ENCODE measurements at regions not wholly inside any gene's neighbourhood (a gene's known extent, or its start where the extent isn't known, plus 50 kb on each side); places are given as distances from the start of the nearest gene placed in this dataset.
"Not testable (repeated sequence)": the region's sequence is repeated elsewhere in the genome, so short reads cannot be mapped to it uniquely, and the experiment has no call there.

- no peak for DNase-seq (ENCODE audit: low read depth, low spot score)
Measured at GRCh38 chr1:101185421-101185820, 51.4 kb upstream of the S1PR1 start.

GRCh38 chr1:101183388-101183699 lies 53.5 kb upstream of the S1PR1 start:
- no peak for DNase-seq (ENCODE audit: low read depth, low spot score)

GRCh38 chr1:101182627-101183387 lies 54.0 kb upstream of the S1PR1 start:
- DNase-seq (ENCODE audit: low read depth, low spot score), result no peak

- no peak for DNase-seq (ENCODE audit: low read depth, low spot score)
Measured at GRCh38 chr1:101181930-101182329, 54.9 kb upstream of the S1PR1 start.

- no peak for DNase-seq (ENCODE audit: low read depth, low spot score)
Measured at GRCh38 chr1:101178688-101179491, 57.9 kb upstream of the S1PR1 start.

- no peak for DNase-seq (ENCODE audit: low read depth, low spot score)
Measured at GRCh38 chr1:101178341-101178687, 58.5 kb upstream of the S1PR1 start.

GRCh38 chr1:101175886-101176285 lies 60.9 kb upstream of the S1PR1 start:
- DNase-seq (ENCODE audit: low read depth, low spot score), result no peak

- no peak for DNase-seq (ENCODE audit: low read depth, low spot score)
Measured at GRCh38 chr1:101175466-101175865, 61.4 kb upstream of the S1PR1 start.

GRCh38 chr1:101174722-101175121 lies 62.1 kb upstream of the S1PR1 start:
- DNase-seq (ENCODE audit: low read depth, low spot score), result no peak

- DNase-seq (ENCODE audit: low read depth, low spot score), result not testable (repeated sequence)
Measured at GRCh38 chr1:101174298-101174697, 62.5 kb upstream of the S1PR1 start.

- no peak for DNase-seq (ENCODE audit: low read depth, low spot score)
Measured at GRCh38 chr1:101170506-101171050, 66.2 kb upstream of the S1PR1 start.

- DNase-seq (ENCODE audit: low read depth, low spot score), result no peak
Measured at GRCh38 chr1:101167891-101168290, 68.9 kb upstream of the S1PR1 start.

- DNase-seq (ENCODE audit: low read depth, low spot score), result no peak
Measured at GRCh38 chr1:101166583-101167120, 70.2 kb upstream of the S1PR1 start.

- DNase-seq (ENCODE audit: low read depth, low spot score), result no peak
Measured at GRCh38 chr1:101165954-101166353, 70.9 kb upstream of the S1PR1 start.

- no peak for DNase-seq (ENCODE audit: low read depth, low spot score)
Measured at GRCh38 chr1:101165532-101165931, 71.3 kb upstream of the S1PR1 start.

- no peak for DNase-seq (ENCODE audit: low read depth, low spot score)
Measured at GRCh38 chr1:101164776-101165175, 72.0 kb upstream of the S1PR1 start.

GRCh38 chr1:101162736-101163735 lies 73.8 kb upstream of the S1PR1 start:
- DNase-seq (ENCODE audit: low read depth, low spot score), result no peak

- no peak for DNase-seq (ENCODE audit: low read depth, low spot score)
Measured at GRCh38 chr1:101162300-101162699, 74.5 kb upstream of the S1PR1 start.

GRCh38 chr1:101161619-101162018 lies 75.2 kb upstream of the S1PR1 start:
- DNase-seq (ENCODE audit: low read depth, low spot score), result no peak

GRCh38 chr1:101158424-101158823 lies 78.4 kb upstream of the S1PR1 start:
- no peak for DNase-seq (ENCODE audit: low read depth, low spot score)

- no peak for DNase-seq (ENCODE audit: low read depth, low spot score)
Measured at GRCh38 chr1:101154547-101154946, 82.3 kb upstream of the S1PR1 start.
